Fibroblast of skin of right quadriceps (primary cell): ENCODE measurements at regions not wholly inside any gene's neighbourhood (a gene's known extent, or its start where the extent isn't known, plus 50 kb on each side); places are given as distances from the start of the nearest gene placed in this dataset.

Source experiments
- DNase-seq: peaks from one replicate; pipeline ENCODE4 v3.0.0-alpha.2; 2013

DNA sequence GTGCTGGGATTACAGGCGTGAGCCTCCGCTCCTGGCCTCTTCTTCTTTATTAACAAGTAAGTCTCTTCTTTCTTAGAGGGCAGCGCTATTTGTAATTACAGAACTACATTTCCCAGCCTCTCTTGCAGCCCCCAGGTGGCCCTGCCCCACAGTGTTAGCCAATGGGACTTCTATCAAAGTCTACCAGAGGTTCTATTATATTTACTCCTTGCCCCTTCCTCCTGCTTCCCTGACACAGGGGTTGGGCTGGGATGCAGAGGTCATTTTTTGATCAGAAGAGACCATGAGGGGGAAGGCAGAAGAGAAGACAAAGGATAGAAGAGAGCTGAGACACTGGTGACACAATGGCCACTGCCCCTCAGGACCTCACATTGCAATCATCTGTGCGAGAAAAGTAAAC is 224.2 kb downstream of the SYK start:
- no peak for DNase-seq

GRCh38 chr9:91026266-91026665 is 224.6 kb downstream of the SYK start:
- no peak for DNase-seq

GRCh38 chr9:91027005-91027404 is 225.4 kb downstream of the SYK start:
- no peak for DNase-seq

DNA sequence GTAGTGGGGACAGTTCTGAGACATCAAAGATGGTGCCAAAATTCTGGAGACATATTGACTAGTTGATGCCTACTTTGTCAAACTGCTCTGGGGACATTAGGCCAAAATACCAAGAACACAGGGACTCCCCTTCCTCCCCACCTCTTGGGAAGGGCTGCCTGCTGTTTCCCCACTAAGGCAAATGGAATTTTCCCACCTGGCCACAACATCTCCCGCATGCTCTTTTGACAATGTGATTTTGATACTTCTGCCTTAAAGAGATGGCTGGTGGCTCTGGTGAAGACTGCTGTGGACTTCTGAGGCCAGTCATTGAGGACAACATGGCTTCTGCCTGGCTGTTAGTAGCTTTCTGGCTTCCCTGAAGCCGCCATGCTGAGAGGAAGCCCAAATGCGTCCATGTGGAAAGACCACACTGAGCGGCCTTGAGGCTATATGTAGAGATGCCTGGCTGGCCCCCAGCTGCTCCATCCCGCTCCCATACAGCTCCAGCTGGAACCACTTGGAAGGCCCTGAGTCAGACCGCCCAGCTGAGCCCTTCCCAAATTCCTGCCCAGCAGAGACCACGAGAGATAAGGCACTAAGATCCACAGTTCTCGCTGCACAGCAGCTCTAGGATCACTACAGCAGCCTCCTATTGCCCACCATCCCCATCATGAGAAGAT is 226.7 kb downstream of the SYK start:
- no peak for DNase-seq

GRCh38 chr9:91029650-91030361 is 228.2 kb downstream of the SYK start:
- DNase-seq = no peak

GRCh38 chr9:91032121-91032531 is 230.5 kb downstream of the SYK start:
- DNase-seq = peak; percentile 20

GRCh38 chr9:91033270-91033669 is 231.7 kb downstream of the SYK start:
- no peak for DNase-seq

GRCh38 chr9:91033797-91034196 is 232.2 kb downstream of the SYK start:
- no peak for DNase-seq

DNA sequence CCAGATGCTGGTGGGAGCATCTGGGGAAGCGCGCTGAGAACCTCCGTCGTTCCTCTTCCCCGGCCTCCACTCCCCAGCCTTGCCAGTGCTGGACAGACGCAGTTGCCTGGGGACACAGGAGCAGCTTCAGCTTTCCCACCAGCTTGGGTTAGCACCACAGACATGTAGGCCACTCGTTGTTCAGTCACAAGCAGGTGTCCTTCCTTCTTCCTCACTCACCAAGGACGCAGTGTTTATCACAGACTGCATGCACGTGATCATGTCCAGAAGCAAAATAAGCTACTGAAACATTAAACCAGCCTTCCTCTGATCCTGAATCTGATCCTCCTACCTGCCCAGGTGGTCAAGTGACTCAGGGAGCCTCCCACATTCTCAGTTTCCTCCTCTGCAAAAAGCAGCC is 232.9 kb downstream of the SYK start:
- DNase-seq = no peak

DNA sequence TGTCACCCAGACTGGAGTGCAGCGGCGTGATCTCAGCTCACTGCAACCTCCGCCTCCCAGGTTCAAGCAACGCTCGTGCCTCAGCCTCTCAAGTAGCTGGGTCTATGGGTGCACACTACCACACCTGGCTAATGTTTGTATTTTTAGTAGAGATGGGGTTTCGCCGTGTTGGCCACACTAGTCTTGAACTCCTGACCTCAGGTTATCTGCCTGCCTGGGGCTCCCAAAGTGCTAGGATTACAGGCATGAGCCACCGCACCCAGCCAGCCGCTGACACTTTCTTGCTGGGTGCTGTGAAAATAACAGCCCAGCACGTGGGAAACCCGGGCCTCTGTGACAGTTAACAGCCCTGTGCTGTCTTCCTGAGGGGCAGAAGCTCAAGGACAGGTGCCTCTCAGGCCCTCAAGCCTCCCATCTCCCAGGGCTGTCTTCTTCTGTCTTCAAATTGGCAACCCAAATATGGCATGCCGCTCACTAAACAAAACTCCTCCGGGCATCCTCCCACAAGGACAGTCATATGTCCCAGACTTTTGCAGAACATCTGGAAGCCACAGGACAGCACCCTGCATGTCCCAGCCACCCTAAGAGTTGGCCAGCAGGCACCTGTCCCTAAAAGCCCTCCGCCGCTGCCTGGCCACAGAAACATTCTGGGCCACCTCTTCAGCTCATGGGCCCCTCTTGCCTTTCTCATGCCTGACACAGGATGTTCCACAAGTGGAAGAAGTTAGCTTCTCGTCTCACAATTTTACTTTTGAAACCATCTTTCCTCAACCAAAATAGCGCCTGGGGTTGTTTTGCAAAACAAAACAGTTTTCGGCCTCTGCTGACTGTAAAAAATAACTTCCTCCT is 233.6 kb downstream of the SYK start:
- DNase-seq = no peak

- DNase-seq = no peak
Measured at GRCh38 chr9:91035825-91036208, 234.2 kb downstream of the SYK start.

GRCh38 chr9:91036356-91036755 is 234.7 kb downstream of the SYK start:
- no peak for DNase-seq

- DNase-seq = peak; percentile 86
Measured at GRCh38 chr9:91036826-91037510, 235.3 kb downstream of the SYK start.

DNA sequence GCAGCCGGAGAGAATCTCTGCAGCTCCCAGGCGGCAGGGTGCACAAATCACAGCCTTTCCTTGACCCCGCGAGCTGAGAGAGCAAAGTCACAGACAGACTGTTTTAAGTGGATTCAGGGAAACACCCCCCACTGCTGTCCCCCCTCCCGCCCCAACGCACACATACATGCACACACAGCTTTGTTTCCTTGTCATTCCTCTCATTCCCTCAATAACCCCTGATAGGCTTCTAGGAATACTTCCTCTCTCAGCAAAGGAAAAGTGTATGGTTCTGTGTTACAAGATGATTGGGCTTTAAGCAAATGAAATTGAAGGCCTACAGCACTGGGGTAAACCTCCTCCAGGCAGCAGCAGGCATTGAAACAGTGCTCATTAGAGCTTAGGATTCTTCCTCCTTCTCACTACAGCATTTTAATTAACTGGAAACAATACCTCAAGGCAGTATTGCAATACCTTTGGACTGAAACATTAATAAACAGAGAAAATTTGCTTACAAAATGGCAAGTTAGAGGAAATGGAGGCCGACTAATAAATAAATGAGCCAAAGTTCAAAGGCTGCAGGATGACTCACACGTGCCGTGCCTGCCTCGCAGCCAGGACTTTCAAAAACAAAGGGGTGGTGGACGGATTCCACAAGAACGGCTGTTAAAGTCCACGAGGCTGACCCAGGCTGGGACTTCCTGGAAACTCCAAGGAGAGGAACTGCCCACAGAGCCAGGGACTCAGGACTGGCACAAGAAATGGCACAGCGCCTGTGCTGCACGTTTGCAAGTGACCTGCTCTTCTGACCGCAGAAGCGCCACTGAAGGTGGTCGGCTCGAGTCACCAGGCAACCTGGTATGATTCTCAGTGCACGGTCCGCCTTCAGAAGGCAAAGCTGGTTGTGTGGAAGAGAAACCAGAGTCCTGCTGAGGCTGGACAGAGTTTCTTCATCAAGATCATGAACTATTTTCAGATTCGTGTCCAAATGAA is 236.2 kb downstream of the SYK start:
- peak; percentile 55 for DNase-seq

DNA sequence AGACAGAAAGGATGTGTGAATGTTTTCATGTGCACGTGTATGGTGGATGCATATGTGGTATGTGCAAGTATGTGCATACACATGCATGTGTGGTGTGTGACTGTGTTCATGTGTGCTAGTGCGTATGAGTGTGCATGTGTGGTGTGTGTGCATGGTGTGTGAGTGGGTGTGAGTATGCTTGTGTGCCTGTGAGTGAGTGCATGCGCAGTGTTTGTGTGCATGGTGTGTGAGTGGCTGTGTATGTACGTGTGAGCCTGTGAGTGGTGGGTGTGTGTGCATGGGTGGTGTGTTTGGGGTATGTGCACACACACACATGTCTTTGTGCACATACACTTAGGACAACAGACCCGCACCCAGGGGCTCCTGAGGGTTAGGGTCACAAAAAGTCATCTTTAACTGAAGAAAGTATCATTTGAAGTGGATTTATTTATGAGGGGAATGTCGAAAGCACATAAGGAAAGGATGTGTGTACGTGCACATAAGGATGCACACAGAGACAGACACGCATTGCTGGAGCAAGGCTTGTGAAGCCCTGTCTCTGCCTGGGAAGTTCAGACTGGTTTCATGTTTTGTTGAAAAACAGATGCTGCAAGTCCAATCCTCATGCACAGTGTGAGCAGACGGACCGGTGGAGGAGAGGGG is 237.0 kb downstream of the SYK start:
- DNase-seq = peak; percentile 24

DNA sequence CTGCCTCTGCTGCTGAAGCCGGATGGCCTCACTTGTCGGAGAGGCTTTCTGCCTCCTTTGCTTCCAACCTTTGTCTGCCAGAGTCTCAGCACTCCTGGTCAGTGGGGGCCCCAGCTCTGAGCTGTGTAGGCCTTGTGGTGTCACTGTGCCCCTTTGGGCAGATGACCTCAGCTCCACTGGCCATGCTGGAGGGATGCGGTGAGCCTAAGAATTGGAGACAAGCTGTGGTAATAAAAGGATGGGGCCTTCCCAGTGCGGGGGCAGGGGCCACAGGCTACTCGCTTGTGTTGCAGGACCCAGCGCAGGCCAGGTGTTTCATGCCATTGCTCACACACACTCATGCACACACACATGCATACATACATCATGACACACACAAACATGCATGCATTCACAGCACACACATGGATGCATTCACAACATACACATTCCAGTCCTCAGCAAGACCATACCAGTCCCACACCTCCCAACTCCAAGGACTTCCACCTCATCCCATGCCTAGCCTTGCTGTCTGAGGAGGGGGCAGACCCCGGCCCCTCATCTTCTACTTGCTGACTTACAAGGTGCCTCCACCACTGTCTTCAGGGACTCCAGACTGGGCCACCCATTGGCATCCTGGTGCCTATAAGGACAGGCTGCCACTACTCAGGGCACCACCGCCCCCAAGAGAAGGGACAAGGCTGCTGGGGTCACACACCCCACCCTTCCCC is 237.7 kb downstream of the SYK start:
- no peak for DNase-seq

GRCh38 chr9:91039835-91040140 is 238.2 kb downstream of the SYK start:
- no peak for DNase-seq

DNA sequence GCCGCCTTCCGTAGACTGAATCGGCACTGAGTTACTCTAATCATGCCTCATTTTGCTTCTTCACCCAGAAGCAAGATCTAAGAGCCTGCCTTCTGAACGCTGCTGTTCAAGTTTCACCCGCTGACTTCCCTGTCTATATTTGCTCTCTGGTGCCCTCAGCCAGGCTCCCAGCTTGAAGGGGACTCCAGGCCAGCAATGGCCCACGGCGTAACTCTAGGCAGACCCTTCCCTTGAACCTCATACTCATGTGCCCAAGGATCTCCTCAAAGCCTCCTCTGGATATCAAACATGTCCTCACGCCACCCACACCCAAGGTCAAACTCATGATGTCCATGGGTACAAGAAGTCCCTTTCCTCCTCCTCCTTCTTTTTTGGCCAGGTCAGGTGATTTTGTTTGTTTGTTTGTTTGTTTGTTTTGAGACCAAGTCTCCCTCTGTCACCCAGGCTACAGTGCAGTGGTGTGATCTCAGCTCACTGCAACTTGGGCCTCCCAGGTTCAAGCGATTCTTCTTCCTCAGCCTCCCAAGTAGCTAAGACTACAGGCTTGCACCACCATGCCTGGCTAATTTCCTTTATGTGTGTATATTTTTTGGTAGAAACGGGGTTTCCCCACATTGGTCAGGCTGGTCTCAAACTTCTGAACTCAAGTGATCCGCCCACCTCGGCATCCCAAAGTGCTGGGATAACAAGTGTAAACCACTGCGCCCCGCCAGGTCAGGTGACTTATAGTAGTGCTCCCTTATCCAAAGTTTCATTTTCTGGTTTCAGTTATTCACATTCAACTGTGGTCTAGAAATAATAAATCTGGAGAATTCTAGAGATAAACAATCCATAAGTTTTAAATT is 239.0 kb downstream of the SYK start:
- no peak for DNase-seq

DNA sequence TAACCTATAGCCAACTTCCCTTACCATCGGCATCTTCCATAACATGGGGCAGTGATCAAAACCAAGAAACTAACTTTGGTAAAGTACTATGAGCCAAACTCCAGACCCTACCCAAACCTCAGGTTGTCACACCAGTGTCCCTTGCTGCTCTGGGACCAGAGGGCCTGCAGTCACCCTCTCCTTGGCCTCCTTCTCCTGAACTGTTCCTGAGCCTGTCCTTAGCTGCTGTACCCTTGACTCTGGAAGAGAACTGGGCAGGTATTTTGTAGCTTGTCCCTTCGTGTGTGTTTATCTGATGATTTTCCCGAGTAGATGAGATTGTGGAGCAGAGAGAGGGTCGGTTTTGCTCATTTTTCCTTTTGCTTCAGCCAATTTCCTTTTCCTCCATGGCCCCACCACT is 240.4 kb downstream of the SYK start:
- DNase-seq = no peak

- DNase-seq = no peak
Measured at GRCh38 chr9:91042541-91042940, 240.9 kb downstream of the SYK start.
